AG04449 (cell line): ENCODE measurements at regions not wholly inside any gene's neighbourhood (a gene's known extent, or its start where the extent isn't known, plus 50 kb on each side); places are given as distances from the start of the nearest gene placed in this dataset.
"Not testable (repeated sequence)": the region's sequence is repeated elsewhere in the genome, so short reads cannot be mapped to it uniquely, and the experiment has no call there.

Experiments
- CTCF ChIA-PET: fragments of 350-600 bp; formaldehyde crosslinking; extraction: SDS; loops from one replicate; lab custom pipeline; 2021; ENCODE audit warnings: antibody characterized with exemption; lab: Yijun Ruan, JAX
- POLR2A ChIA-PET: fragments of 400-600, 350-600 bp; formaldehyde crosslinking; extraction: SDS; loops from one replicate; lab custom pipeline; 2020; ENCODE audit warnings: antibody characterized with exemption, inconsistent platforms; lab: Yijun Ruan, JAX
- DNase-seq: peaks from one replicate; pipeline ENCODE4 v3.0.0-alpha.2; 2010; ENCODE audit warnings: low read depth, low spot score
- H3K4me3 ChIP-seq: 2 replicates; pipeline ENCODE4 v1.5.1; 2011; ENCODE audit warnings: low read depth, mild to moderate bottlenecking, control low read depth, low read length
- CTCF ChIP-seq: IDR thresholded peaks from one replicate; pipeline ENCODE4 v1.5.1; 2011; ENCODE audit warnings: mild to moderate bottlenecking, moderate library complexity, low read length, control low read depth, inconsistent platforms; ENCODE audit not compliant: insufficient read depth; ENCODE audit errors: missing control alignments

- no peak for DNase-seq
- H3K4me3 ChIP-seq, result no peak overlapping the region
- ChIA-PET CTCF (interaction anchor here (1.0 kb wide), 1 partner anchor 9 kb away, joined by 3 read pairs; no protein-coding TSS in a partner anchor), POLR2A (no interaction called here)
- TF ChIP-seq CTCF, result no peak
Observed at GRCh38 chr12:46693518-46693917, 132.3 kb downstream of the SLC38A4 start.

GRCh38 chr12:46693034-46693433, 132.8 kb downstream of the SLC38A4 start:
- no peak for TF ChIP-seq CTCF
- ChIA-PET POLR2A (no interaction called here), CTCF (no interaction called here)
- H3K4me3 ChIP-seq, result no peak overlapping the region
- DNase-seq, result no peak

- no peak overlapping the region for H3K4me3 ChIP-seq
- POLR2A ChIA-PET, result no interaction called here
- DNase-seq, result no peak
- CTCF ChIA-PET, result no interaction called here
- TF ChIP-seq CTCF, result no peak
Observed at GRCh38 chr12:46692606-46693005, 133.2 kb downstream of the SLC38A4 start.

GRCh38 chr12:46686267-46686942, 139.4 kb downstream of the SLC38A4 start:
- TF ChIP-seq CTCF, result no peak
- CTCF ChIA-PET, result interaction anchor here (1.5 to 1.8 kb wide), 2 partner anchors 10 to 247 kb away, joined by 4 to 7 read pairs; no protein-coding TSS in a partner anchor
- POLR2A ChIA-PET, result no interaction called here

GRCh38 chr12:46684243-46684642, 141.6 kb downstream of the SLC38A4 start:
- DNase-seq, POLR2A ChIA-PET, H3K4me3 ChIP-seq: not testable (repeated sequence)
- CTCF ChIA-PET, result interaction anchor here (1.0 to 1.3 kb wide), 2 partner anchors 8 to 251 kb away, joined by 3 to 5 read pairs; no protein-coding TSS in a partner anchor

More at GRCh38 chr12:46686267-46686942, 139.4 kb downstream of the SLC38A4 start:
- H3K4me3 ChIP-seq, result no peak overlapping the region
- DNase-seq, result no peak

GRCh38 chr12:46682148-46682547, 143.6 kb downstream of the SLC38A4 start:
- no peak for DNase-seq
- ChIA-PET POLR2A (no interaction called here), CTCF (interaction anchor here (0.8 to 11.7 kb wide), 8 partner anchors 8 to 339 kb away, joined by 3 to 159 read pairs (median 5); no protein-coding TSS in a partner anchor)
- no peak for TF ChIP-seq CTCF
- no peak overlapping the region for H3K4me3 ChIP-seq

- DNase-seq, result no peak
- H3K4me3 ChIP-seq, result no peak overlapping the region
- no peak for TF ChIP-seq CTCF
- POLR2A ChIA-PET, result no interaction called here
- CTCF ChIA-PET, result interaction anchor here (1.0 to 11.7 kb wide), 5 partner anchors 22 to 341 kb away, joined by 3 to 159 read pairs (median 7); no protein-coding TSS in a partner anchor
Observed at GRCh38 chr12:46680506-46680905, 145.3 kb downstream of the SLC38A4 start.
